ENCODE measurements at regions not wholly inside any gene's neighbourhood (a gene's known extent, or its start where the extent isn't known, plus 50 kb on each side); places are given as distances from the start of the nearest gene placed in this dataset.
"Not testable (repeated sequence)": the region's sequence is repeated elsewhere in the genome, so short reads cannot be mapped to it uniquely, and the experiment has no call there.

GRCh38 chr6:4259391-4259790 lies 124.0 kb upstream of the ECI2 start:
- Mint-ChIP-seq H3K27ac (no peak overlapping the region), H3K4me3 (no peak overlapping the region), H3K27me3 (no peaks in the 10 kb centered on the region), H3K4me1 (ENCODE audit: unreplicated experiment) (peaks cover 10% of the 10 kb centered on the region), H3K9me3 (peaks cover 5% of the 10 kb centered on the region), H3K36me3 (no peaks in the 10 kb centered on the region)
- no peak for TF ChIP-seq CTCF (conservative IDR thresholded peaks at IDR 0.05)
- DNase-seq (ENCODE audit: extremely low spot score, unreplicated experiment): no peak

DNA sequence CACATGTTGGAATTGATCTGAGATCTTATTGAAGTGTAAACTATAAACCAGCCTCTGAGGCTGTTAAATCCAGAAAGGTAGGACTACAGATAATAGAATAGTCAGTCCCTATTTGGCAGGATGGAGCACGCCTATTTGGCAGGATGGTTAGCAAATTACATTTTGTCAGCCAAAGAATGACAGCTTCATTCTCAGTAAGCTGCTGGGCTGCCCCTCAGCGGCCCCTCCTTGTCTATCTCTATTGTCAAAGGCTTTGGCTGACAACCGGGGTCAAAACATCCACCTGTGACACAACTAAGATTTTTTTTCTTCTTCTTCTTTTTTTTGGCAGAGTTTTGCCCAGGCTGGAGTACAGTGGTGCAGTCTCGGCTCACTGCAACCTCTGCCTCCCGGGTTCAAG lies 123.4 kb upstream of the ECI2 start:
- no peak for TF ChIP-seq CTCF (conservative IDR thresholded peaks at IDR 0.05)
- no peaks in the 10 kb centered on the region for H3K27me3 Mint-ChIP-seq
- H3K27ac Mint-ChIP-seq: no peak overlapping the region
- peaks cover 17% of the 10 kb centered on the region for H3K4me1 Mint-ChIP-seq (ENCODE audit: unreplicated experiment)
- H3K9me3 Mint-ChIP-seq: peaks cover 9% of the 10 kb centered on the region
- no peaks in the 10 kb centered on the region for H3K36me3 Mint-ChIP-seq
- DNase-seq (ENCODE audit: extremely low spot score, unreplicated experiment): no peak
- no peak overlapping the region for H3K4me3 Mint-ChIP-seq

GRCh38 chr6:4256969-4257368 lies 121.6 kb upstream of the ECI2 start:
- no peak for DNase-seq (ENCODE audit: extremely low spot score, unreplicated experiment)
- Mint-ChIP-seq H3K4me3 (no peak overlapping the region), H3K27me3 (no peaks in the 10 kb centered on the region), H3K36me3 (no peaks in the 10 kb centered on the region), H3K9me3 (peaks cover 4% of the 10 kb centered on the region), H3K4me1 (ENCODE audit: unreplicated experiment) (peaks cover 23% of the 10 kb centered on the region), H3K27ac (no peak overlapping the region)
- no peak for TF ChIP-seq CTCF (conservative IDR thresholded peaks at IDR 0.05)

DNA sequence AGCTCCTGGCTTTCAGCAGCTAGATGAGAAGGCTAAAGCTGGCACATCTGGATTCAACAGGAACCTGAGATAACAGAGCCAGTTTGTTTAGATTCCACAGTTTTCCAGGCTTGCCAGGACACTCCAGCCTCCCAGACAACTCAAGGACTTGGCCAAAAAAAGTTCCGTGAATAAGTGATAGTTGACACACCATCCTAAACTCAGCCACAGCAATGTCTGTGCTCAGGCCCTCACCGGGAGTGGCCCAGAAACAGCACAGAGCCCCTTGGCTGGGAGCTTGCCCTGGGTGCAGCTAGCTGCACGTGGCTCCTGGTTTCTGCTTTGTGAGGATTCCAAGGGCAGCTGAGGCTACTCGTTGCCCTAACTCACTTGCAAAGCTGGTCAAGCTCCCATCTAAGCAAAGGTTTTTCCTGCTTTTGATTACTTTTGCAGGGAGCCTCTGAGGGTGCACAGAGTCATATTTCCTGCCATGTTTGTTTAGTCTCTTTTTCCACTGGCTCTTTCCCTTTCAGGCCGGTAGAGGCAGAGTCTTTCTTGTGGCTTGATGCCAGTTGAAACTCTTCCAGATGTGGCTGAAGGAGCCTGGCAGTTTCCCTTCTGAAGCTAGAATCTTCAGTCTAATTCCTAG lies 118.3 kb upstream of the ECI2 start:
- H3K27me3 Mint-ChIP-seq: no peaks in the 10 kb centered on the region
- H3K9me3 Mint-ChIP-seq: peaks cover 4% of the 10 kb centered on the region
- DNase-seq (ENCODE audit: extremely low spot score, unreplicated experiment): no peak
- no peak overlapping the region for H3K4me3 Mint-ChIP-seq
- no peaks in the 10 kb centered on the region for H3K36me3 Mint-ChIP-seq
- H3K27ac Mint-ChIP-seq: no peak overlapping the region
- H3K4me1 Mint-ChIP-seq (ENCODE audit: unreplicated experiment): peaks cover 16% of the 10 kb centered on the region
- TF ChIP-seq CTCF (conservative IDR thresholded peaks at IDR 0.05): peak; percentile 53

GRCh38 chr6:4252445-4252844 lies 117.1 kb upstream of the ECI2 start:
- H3K9me3 Mint-ChIP-seq; H3K36me3 Mint-ChIP-seq; H3K27me3 Mint-ChIP-seq; H3K27ac Mint-ChIP-seq; H3K4me3 Mint-ChIP-seq; DNase-seq (ENCODE audit: extremely low spot score, unreplicated experiment): not testable (repeated sequence)
- peaks cover 15% of the 10 kb centered on the region for H3K4me1 Mint-ChIP-seq (ENCODE audit: unreplicated experiment)

- no peak overlapping the region for H3K27ac Mint-ChIP-seq
- TF ChIP-seq CTCF (conservative IDR thresholded peaks at IDR 0.05): no peak
- H3K36me3 Mint-ChIP-seq: no peaks in the 10 kb centered on the region
- no peaks in the 10 kb centered on the region for H3K27me3 Mint-ChIP-seq
- H3K9me3 Mint-ChIP-seq: peaks cover 9% of the 10 kb centered on the region
- no peak overlapping the region for H3K4me3 Mint-ChIP-seq
- DNase-seq (ENCODE audit: extremely low spot score, unreplicated experiment): no peak
- peaks cover 13% of the 10 kb centered on the region for H3K4me1 Mint-ChIP-seq (ENCODE audit: unreplicated experiment)
These were observed 115.3 kb upstream of the ECI2 start for GRCh38 chr6:4250645-4251044.

DNA sequence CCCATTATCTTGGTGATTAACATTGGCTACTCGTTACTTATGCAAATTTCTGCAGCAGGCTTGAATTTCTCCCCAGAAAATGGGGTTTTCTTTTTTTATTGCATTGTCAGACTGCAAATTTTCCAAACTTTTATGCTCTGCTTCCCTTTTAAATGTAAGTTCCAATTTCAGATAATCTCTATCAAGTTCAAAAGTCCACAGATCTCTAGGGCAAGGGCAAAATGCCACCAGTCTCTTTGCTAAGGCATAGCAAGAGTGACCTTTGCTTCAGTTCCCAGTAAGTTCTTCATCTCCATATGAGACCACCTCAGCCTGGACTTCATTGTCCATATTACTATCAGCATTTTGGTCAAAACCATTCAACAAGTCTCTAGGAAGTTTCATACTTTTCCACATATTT lies 108.5 kb upstream of the ECI2 start:
- H3K4me1 Mint-ChIP-seq (ENCODE audit: unreplicated experiment); H3K27me3 Mint-ChIP-seq; H3K4me3 Mint-ChIP-seq; H3K36me3 Mint-ChIP-seq; DNase-seq (ENCODE audit: extremely low spot score, unreplicated experiment); H3K27ac Mint-ChIP-seq: not testable (repeated sequence)
- H3K9me3 Mint-ChIP-seq: peaks cover 21% of the 10 kb centered on the region

All from type B pancreatic cell (in vitro differentiated cells).